H9 (cell line): ENCODE measurements at regions not wholly inside any gene's neighbourhood (a gene's known extent, or its start where the extent isn't known, plus 50 kb on each side); places are given as distances from the start of the nearest gene placed in this dataset.

ENCODE experiments used
- DNase-seq: peaks from one replicate; pipeline ENCODE4 v3.0.0-alpha.2; 2017
- H2AFZ ChIP-seq: one replicate; pipeline ENCODE4 v1.6.1; 2013; ENCODE audit warnings: mild to moderate bottlenecking, low read length, control low read depth, moderate library complexity
- H2AK5ac ChIP-seq: 2 replicates; pipeline ENCODE4 v1.6.1; 2013; ENCODE audit warnings: low read length, control low read depth, mixed read lengths; ENCODE audit not compliant: insufficient read length
- H2BK120ac ChIP-seq: one replicate; pipeline ENCODE4 v1.6.1; 2013; ENCODE audit warnings: low read depth, mild to moderate bottlenecking, low read length, control low read depth, inconsistent platforms; ENCODE audit not compliant: poor library complexity, severe bottlenecking
- H2BK12ac ChIP-seq: 2 replicates; pipeline ENCODE4 v1.6.1; 2013; ENCODE audit warnings: low read length, control low read depth, mixed read lengths, low read depth; ENCODE audit not compliant: insufficient read length
- H2BK15ac ChIP-seq: 2 replicates; pipeline ENCODE4 v1.6.1; 2013; ENCODE audit warnings: low read depth, low read length, control low read depth
- H2BK20ac ChIP-seq: one replicate; pipeline ENCODE4 v1.6.1; 2013; ENCODE audit warnings: low read depth, mild to moderate bottlenecking, low read length, control low read depth, inconsistent platforms; ENCODE audit not compliant: poor library complexity, severe bottlenecking
- H2BK5ac ChIP-seq: 2 replicates; pipeline ENCODE4 v1.6.1; 2013; ENCODE audit warnings: low read length, control low read depth, mixed read lengths; ENCODE audit not compliant: insufficient read length
- H3K14ac ChIP-seq: 2 replicates; pipeline ENCODE4 v1.6.1; 2013; ENCODE audit warnings: low read length, control low read depth; ENCODE audit not compliant: insufficient read depth
- H3K18ac ChIP-seq: 2 replicates; pipeline ENCODE4 v1.6.1; 2013; ENCODE audit warnings: low read depth, mild to moderate bottlenecking, mixed read lengths, low read length, control low read depth; ENCODE audit not compliant: insufficient read length
- H3K23ac ChIP-seq: 2 replicates; pipeline ENCODE4 v1.6.1; 2013; ENCODE audit warnings: low read length, control low read depth, mixed read lengths, low read depth; ENCODE audit not compliant: insufficient read length
- H3K23me2 ChIP-seq: 2 replicates; pipeline ENCODE4 v1.6.1; 2013; ENCODE audit warnings: low read depth, mild to moderate bottlenecking, mixed read lengths, low read length, control low read depth; ENCODE audit not compliant: insufficient read length, poor library complexity, severe bottlenecking
- H3K27ac ChIP-seq: 2 replicates; pipeline ENCODE4 v1.5.1; 2013; ENCODE audit warnings: low read length, control low read depth, mixed read lengths, low read depth; ENCODE audit not compliant: insufficient read length
- H3K27me3 ChIP-seq: 2 replicates; pipeline ENCODE4 v1.6.1; 2013; ENCODE audit warnings: low read length, control low read depth, inconsistent platforms; ENCODE audit not compliant: insufficient read depth
- H3K4ac ChIP-seq: 2 replicates; pipeline ENCODE4 v1.6.1; 2013; ENCODE audit warnings: low read depth, mild to moderate bottlenecking, control low read depth, inconsistent platforms, low read length, moderate library complexity
- H3K4me1 ChIP-seq: 2 replicates; pipeline ENCODE4 v1.6.1; 2013; ENCODE audit warnings: low read length, control low read depth, inconsistent platforms; ENCODE audit not compliant: insufficient read depth
- H3K4me2 ChIP-seq: 2 replicates; pipeline ENCODE4 v1.6.1; 2013; ENCODE audit warnings: low read length, control low read depth, mixed read lengths; ENCODE audit not compliant: insufficient read length, insufficient read depth
- H3K56ac ChIP-seq: 2 replicates; pipeline ENCODE4 v1.6.1; 2013; ENCODE audit warnings: low read depth, mild to moderate bottlenecking, mixed read lengths, low read length, control low read depth; ENCODE audit not compliant: insufficient read length
- H3K79me1 ChIP-seq: 2 replicates; pipeline ENCODE4 v1.6.1; 2013; ENCODE audit warnings: low read depth, mild to moderate bottlenecking, moderate library complexity, low read length, control low read depth, inconsistent platforms; ENCODE audit not compliant: insufficient read depth, poor library complexity, severe bottlenecking
- H3K79me2 ChIP-seq: 2 replicates; pipeline ENCODE4 v1.6.1; 2013; ENCODE audit warnings: low read length, control low read depth, inconsistent platforms; ENCODE audit not compliant: insufficient read depth
- H3K9ac ChIP-seq: 2 replicates; pipeline ENCODE4 v1.6.1; 2013; ENCODE audit warnings: low read length, control low read depth, mixed read lengths; ENCODE audit not compliant: insufficient read length; ENCODE audit errors: extremely low read depth
- H3K9me3 ChIP-seq: one replicate; pipeline ENCODE4 v1.6.1; 2013; ENCODE audit warnings: low read depth, low read length, inconsistent platforms; ENCODE audit not compliant: control insufficient read depth
- H3T11ph ChIP-seq: one replicate; pipeline ENCODE4 v1.6.1; 2013; ENCODE audit warnings: mild to moderate bottlenecking, low read length, control low read depth, inconsistent platforms
- H4K20me1 ChIP-seq: one replicate; pipeline ENCODE4 v1.6.1; 2013; ENCODE audit not compliant: control insufficient read depth, insufficient read length, insufficient read depth
- H4K5ac ChIP-seq: 2 replicates; pipeline ENCODE4 v1.6.1; 2013; ENCODE audit warnings: low read depth, mild to moderate bottlenecking, mixed read lengths, low read length, control low read depth; ENCODE audit not compliant: insufficient read length
- H4K8ac ChIP-seq: replicated peaks from 2 replicates; pipeline ENCODE4 v1.6.1; 2013; ENCODE audit warnings: low read length, control low read depth, mixed read lengths, low read depth; ENCODE audit not compliant: insufficient read length
- H4K91ac ChIP-seq: 2 replicates; pipeline ENCODE4 v1.6.1; 2013; ENCODE audit warnings: low read depth, mild to moderate bottlenecking, moderate library complexity, mixed read lengths, low read length, control low read depth; ENCODE audit not compliant: insufficient read length
- H3K27ac Mint-ChIP-seq, 3 experiments: 2 replicates in 2 of 3; 3 replicates in 1 of 3; pipeline ENCODE4 v1.8.0; 2020 to 2021; ENCODE audit warnings: mixed read lengths in 3 of 3, mild to moderate bottlenecking in 1 of 3, moderate library complexity in 1 of 3
- H3K27me3 Mint-ChIP-seq: 2 replicates; pipeline ENCODE4 v1.8.0; 2021; ENCODE audit warnings: low read depth, mild to moderate bottlenecking, moderate library complexity, mixed read lengths
- H3K36me3 Mint-ChIP-seq, 3 experiments: 2 replicates in 2 of 3; 3 replicates in 1 of 3; pipeline ENCODE4 v1.8.0; 2020 to 2021; ENCODE audit warnings: low read depth in 3 of 3, mixed read lengths in 3 of 3; ENCODE audit not compliant: insufficient read depth in 1 of 3
- H3K4me1 Mint-ChIP-seq, 2 experiments: 2 replicates each; pipeline ENCODE4 v1.8.0; 2020; ENCODE audit warnings: mixed read lengths in 2 of 2
- H3K4me3 Mint-ChIP-seq, 2 experiments: 2 replicates in 1 of 2; 3 replicates in 1 of 2; pipeline ENCODE4 v1.8.0; 2020 to 2021; ENCODE audit warnings: mild to moderate bottlenecking in 2 of 2, mixed read lengths in 2 of 2, moderate library complexity in 1 of 2
- H3K9me3 Mint-ChIP-seq, 2 experiments: 2 replicates in 1 of 2; 3 replicates in 1 of 2; pipeline ENCODE4 v1.8.0; 2020; ENCODE audit warnings: mild to moderate bottlenecking in 2 of 2, mixed read lengths in 2 of 2, moderate library complexity in 1 of 2
- WGBS: extraction: QIAGEN DNeasy Blood & Tissue Kit; methylation state at CpG from one replicate; pipeline ENCODE4 v1.1.7; 2013; ENCODE audit warnings: missing lambda C conversion rate, low lambda C conversion rate, mixed read lengths; ENCODE audit not compliant: insufficient read length; ENCODE audit errors: extremely low coverage; 5-methylcytosine and 5-hydroxymethylcytosine counted together
- TF ChIP-seq, protein P1 (sequence below): fragments of 200-600 bp; sonication (generic); conservative IDR thresholded peaks from 3 replicates; pipeline ENCODE4 v1.8.0; 2021; ENCODE audit warnings: antibody characterized with exemption, mild to moderate bottlenecking

DNA sequence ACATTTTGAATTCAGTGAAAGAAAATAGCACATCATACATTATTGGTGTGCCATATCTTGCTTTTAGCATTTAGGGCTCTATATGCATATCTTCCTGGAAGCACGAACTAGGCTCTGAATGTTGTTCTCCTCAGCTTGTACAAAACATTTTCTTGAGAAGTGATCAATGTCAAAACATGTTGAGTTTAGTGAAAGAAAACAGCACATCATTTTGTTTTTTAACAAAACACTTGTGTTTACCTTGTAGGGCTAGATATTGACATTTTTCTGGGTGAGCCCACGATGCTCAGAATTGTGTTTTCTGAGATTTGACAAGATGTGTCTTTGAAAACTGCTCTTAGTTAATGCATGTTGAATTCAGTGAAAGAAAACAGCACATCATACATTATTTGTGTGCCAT, 81.0 kb downstream of the ASCL4 start:
- H4K5ac ChIP-seq, result no peak overlapping the region
- no peaks in the 10 kb centered on the region for H3K79me1 ChIP-seq
- TF ChIP-seq, protein P1, sequence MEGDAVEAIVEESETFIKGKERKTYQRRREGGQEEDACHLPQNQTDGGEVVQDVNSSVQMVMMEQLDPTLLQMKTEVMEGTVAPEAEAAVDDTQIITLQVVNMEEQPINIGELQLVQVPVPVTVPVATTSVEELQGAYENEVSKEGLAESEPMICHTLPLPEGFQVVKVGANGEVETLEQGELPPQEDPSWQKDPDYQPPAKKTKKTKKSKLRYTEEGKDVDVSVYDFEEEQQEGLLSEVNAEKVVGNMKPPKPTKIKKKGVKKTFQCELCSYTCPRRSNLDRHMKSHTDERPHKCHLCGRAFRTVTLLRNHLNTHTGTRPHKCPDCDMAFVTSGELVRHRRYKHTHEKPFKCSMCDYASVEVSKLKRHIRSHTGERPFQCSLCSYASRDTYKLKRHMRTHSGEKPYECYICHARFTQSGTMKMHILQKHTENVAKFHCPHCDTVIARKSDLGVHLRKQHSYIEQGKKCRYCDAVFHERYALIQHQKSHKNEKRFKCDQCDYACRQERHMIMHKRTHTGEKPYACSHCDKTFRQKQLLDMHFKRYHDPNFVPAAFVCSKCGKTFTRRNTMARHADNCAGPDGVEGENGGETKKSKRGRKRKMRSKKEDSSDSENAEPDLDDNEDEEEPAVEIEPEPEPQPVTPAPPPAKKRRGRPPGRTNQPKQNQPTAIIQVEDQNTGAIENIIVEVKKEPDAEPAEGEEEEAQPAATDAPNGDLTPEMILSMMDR, result no peak
- H3K79me2 ChIP-seq, result no peaks in the 10 kb centered on the region
- H2BK120ac ChIP-seq, result no peak overlapping the region
- H2AFZ ChIP-seq, result no peak overlapping the region
- H3K27me3 ChIP-seq, result no peaks in the 10 kb centered on the region
- H3K4me1 ChIP-seq, result no peaks in the 10 kb centered on the region
- no peak overlapping the region for H3K4ac ChIP-seq
- H3K9ac ChIP-seq, result no peak overlapping the region
- H3T11ph ChIP-seq, result no peak overlapping the region
- H2BK12ac ChIP-seq, result no peak overlapping the region
- no peak overlapping the region for H3K4me3 Mint-ChIP-seq
- no peak overlapping the region for H2BK15ac ChIP-seq
- H3K4me2 ChIP-seq, result no peak overlapping the region
- no peaks in the 10 kb centered on the region for H3K9me3 Mint-ChIP-seq
- H2BK20ac ChIP-seq, result no peak overlapping the region
- no peak overlapping the region for H2BK5ac ChIP-seq
- no peak overlapping the region for H3K56ac ChIP-seq
- no peak overlapping the region for H3K27ac Mint-ChIP-seq
- no peak overlapping the region for H3K27ac ChIP-seq
- no peak for DNase-seq
- no peaks in the 10 kb centered on the region for H3K36me3 Mint-ChIP-seq
- H3K23me2 ChIP-seq, result no peaks in the 10 kb centered on the region
- H3K27me3 Mint-ChIP-seq, result peaks cover 44% of the 10 kb centered on the region
- H4K20me1 ChIP-seq, result no peaks in the 10 kb centered on the region
- no peak overlapping the region for H4K8ac ChIP-seq
- no peak overlapping the region for H4K91ac ChIP-seq
- peaks cover under 1% of the 10 kb centered on the region in 2 experiments; a peak in 2 of 4 replicates for H3K4me1 Mint-ChIP-seq
- H3K18ac ChIP-seq, result no peak overlapping the region
- H3K23ac ChIP-seq, result no peak overlapping the region
- no peak overlapping the region for H3K14ac ChIP-seq
- H2AK5ac ChIP-seq, result no peak overlapping the region
- H3K9me3 ChIP-seq, result no peaks in the 10 kb centered on the region
- WGBS, result no CpG with 5 or more reads among the region's 2 CpGs
